Pancreas (tissue), 10 donors: ENCODE measurements at regions not wholly inside any gene's neighbourhood (a gene's known extent, or its start where the extent isn't known, plus 50 kb on each side); places are given as distances from the start of the nearest gene placed in this dataset.
A peak's percentile ranks its signal among the peaks of the same experiment; 100 is the strongest.
"Not testable (repeated sequence)": the region's sequence is repeated elsewhere in the genome, so short reads cannot be mapped to it uniquely, and the experiment has no call there.

Experiments
- ATAC-seq, 4 donors: fragments of 200-7000 bp; cut with Tn5 transposase; one replicate each; pipeline versions ENCODE4 v1.8.0 to v1.9.1; 2020; ENCODE audit warnings: mild to moderate bottlenecking in 4 of 4, moderate library complexity in 4 of 4
- DNase-seq, 6 donors: peaks; one replicate each; pipeline ENCODE4 v3.0.0-alpha.2; 2020
- FAIRE-seq: peaks from 2 replicates; lab custom pipeline; 2012; peaks lifted over from hg19 to GRCh38; lab: Jason Lieb, UNC
- H3K27ac ChIP-seq, 4 donors: fragments of 200-600 bp; sonication (generic); 1 replicate in 3 of 4; 2 replicates in 1 of 4; pipeline versions ENCODE4 v1.5.0 to v1.8.0; 2020
- H3K27me3 ChIP-seq, 4 donors: fragments of 200-600 bp; one replicate each; pipeline ENCODE4 v1.8.0; 2021
- H3K36me3 ChIP-seq, 3 donors: fragments of 200-600 bp; sonication (generic) in 1 of 3; one replicate each; pipeline versions ENCODE4 v1.5.0 to v1.8.0; 2020 to 2021
- H3K4me1 ChIP-seq, 3 donors: fragments of 200-600 bp; one replicate each; pipeline ENCODE4 v1.8.0; 2021
- H3K4me3 ChIP-seq, 4 donors: fragments of 200-600 bp; sonication (generic) in 2 of 4; one replicate each; pipeline versions ENCODE4 v1.5.0 to v1.8.0; 2020 to 2021
- H3K9me3 ChIP-seq, 4 donors: fragments of 200-600 bp; one replicate each; pipeline ENCODE4 v1.8.0; 2021
- CTCF ChIP-seq, 4 donors: fragments of 200-600 bp; sonication (generic) in 3 of 4; IDR thresholded peaks; one replicate each; pipeline versions ENCODE4 v1.5.0 to v1.8.0; 2021; ENCODE audit warnings: antibody characterized with exemption in 4 of 4
- WGBS, 2 donors: extraction: QIAGEN DNeasy Blood & Tissue Kit; methylation state at CpG; one replicate each; pipeline ENCODE4 v1.1.7; 2013; 5-methylcytosine and 5-hydroxymethylcytosine counted together
- intact Hi-C, 3 donors: fragments of 100-400 bp; cut with DNase I; formaldehyde crosslinking; loops; one replicate each; pipeline versions ENCODE4 v1.11.1 to v1.14.2; 2022
- donor health status: healthy with polysubstance abuse.
- donor health status: DM: no; HTN: no; CAD: no; lungs with moderate emphysema.
- donor health status: DM: no; HTN: no; CAD: no.
- donor health status: control.
- donor health status: control.
- donor health status: Bipolar disorder and iron deficiency.
- donor health status: DM: yes; HTN: yes; CAD: no.
- donor health status: DM: no; HTN: no; CAD: no.
- donor health status: DM: no; HTN: no; CAD: no.
- donor health status: DM: yes; HTN: yes; CAD: no.

DNA sequence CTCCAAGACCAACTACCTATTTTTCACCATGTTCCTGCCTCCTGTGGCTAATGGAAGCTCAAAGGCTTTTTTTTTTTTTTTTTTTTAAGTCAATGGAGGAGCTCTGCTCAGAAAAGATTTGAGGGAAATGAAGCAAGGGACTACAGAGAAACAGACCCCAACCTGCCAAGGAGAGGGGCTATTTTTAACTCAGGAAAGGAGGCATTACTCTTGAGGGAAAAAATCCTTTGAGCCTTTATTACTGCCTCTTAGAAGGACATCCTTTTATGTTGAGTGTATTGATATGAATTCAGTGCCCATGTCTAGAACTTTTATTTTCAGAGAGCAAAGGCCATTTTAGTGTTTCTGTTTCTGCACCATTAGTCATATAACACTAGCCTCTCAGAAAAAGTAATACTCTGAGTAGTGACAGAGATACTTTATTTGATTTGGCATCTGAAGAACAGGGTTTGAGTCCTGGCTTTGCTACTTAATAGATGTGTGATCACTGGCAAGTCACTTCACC is 68.1 kb upstream of the PCDH8 start:
- Histone ChIP-seq H3K9me3 (no peaks in the 10 kb centered on the region), H3K27me3 (no peaks in the 10 kb centered on the region), H3K27ac (no peak overlapping the region), H3K36me3 (no peaks in the 10 kb centered on the region), H3K4me3 (no peak overlapping the region), H3K4me1 (no peaks in the 10 kb centered on the region)
- DNase-seq (no peak), FAIRE-seq (no peak), ATAC-seq (no peak)
- intact Hi-C loops = no loop called here
- no peak for TF ChIP-seq CTCF (IDR thresholded peaks at IDR 0.05)

DNA sequence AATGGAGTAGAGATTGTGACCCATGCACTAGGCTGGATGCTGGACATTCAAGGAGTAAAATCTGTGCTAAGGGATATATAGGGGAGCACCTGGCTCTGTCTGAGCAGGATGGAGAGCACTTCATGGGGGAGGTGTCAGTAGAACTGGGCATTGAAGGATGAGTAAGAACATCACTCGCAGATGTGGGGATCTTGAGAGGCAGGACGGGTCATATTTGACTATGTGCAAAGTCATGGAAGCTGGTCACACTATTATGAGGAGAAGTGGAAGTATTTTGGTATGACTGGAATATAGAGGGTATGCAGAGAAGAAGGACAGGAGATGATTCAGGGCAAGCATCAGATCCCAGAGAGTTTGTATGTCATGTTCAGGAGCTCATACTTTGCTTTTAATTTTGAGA is 62.9 kb upstream of the PCDH8 start:
- 48 to 67% methylated on average over 2 of the region's 2 CpGs for WGBS, 2 donors
- DNase-seq (no peak), FAIRE-seq (no peak), ATAC-seq (no peak)
- Histone ChIP-seq H3K4me1 (no peaks in the 10 kb centered on the region), H3K4me3 (no peak overlapping the region), H3K36me3 (no peaks in the 10 kb centered on the region), H3K27me3 (no peaks in the 10 kb centered on the region), H3K9me3 (no peaks in the 10 kb centered on the region), H3K27ac (no peak overlapping the region)
- intact Hi-C loops = no loop called here
- no peak for TF ChIP-seq CTCF (IDR thresholded peaks at IDR 0.05)

DNA sequence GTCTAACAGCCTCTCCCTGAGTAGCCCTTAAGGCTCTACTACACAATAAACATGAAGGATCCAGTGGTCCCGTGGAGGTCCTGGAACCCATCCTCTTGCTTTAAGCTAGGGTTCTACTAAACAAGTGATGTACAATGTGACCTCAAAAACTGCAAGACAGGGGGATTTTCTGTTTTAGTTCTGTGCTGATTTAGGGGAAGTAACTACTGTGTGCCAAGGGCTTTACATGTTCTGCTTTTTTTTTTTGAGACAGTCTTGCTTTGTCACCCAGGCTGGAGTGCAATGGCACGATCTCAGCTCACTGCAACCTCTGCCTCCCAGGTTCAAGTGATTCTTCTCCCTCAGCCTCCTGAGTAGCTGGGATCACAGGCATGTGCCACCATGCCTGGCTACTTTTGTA is 61.9 kb upstream of the PCDH8 start:
- H3K27ac ChIP-seq, DNase-seq, H3K9me3 ChIP-seq, FAIRE-seq, intact Hi-C loops, H3K27me3 ChIP-seq, H3K36me3 ChIP-seq, H3K4me3 ChIP-seq, H3K4me1 ChIP-seq: not testable (repeated sequence)
- ATAC-seq = peak in 2 of 4 donors; percentile 46 to 57
- 55 to 75% methylated on average over 2 of the region's 2 CpGs for WGBS, 2 donors

GRCh38 chr13:52906122-52906903 is 57.9 kb upstream of the PCDH8 start:
- TF ChIP-seq CTCF (IDR thresholded peaks at IDR 0.05) = no peak
- Histone ChIP-seq H3K4me3 (no peak overlapping the region), H3K9me3 (no peaks in the 10 kb centered on the region), H3K27me3 (no peaks in the 10 kb centered on the region), H3K4me1 (no peaks in the 10 kb centered on the region), H3K27ac (no peak overlapping the region), H3K36me3 (no peaks in the 10 kb centered on the region)
- WGBS, 2 donors = 24 to 26% methylated on average over 20 of the region's 20 CpGs
- ATAC-seq (no peak), DNase-seq (no peak), FAIRE-seq (no peak)
- intact Hi-C loops = no loop called here

DNA sequence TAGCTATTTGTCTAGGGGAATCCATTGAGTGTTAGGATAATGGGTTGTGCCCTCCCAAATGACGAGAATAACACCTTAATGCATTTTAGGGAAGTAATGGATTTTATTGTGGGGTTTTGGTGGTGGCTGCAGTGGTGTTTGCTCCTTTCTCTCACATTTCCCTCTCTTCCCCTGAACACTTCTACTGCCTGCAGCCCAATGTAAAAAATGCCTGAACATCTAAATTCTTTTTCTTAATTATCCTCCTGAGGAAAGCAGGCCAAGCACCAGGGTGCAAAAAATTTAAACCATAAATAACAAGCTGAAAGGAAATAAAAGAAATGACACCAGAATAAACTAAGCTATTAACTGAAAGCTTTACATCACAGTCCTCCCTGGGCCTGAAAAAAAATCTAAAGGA is 57.3 kb upstream of the PCDH8 start:
- DNase-seq (no peak), ATAC-seq (no peak), FAIRE-seq (no peak)
- no peaks in the 10 kb centered on the region for H3K36me3 ChIP-seq
- H3K27ac ChIP-seq = no peak overlapping the region
- H3K4me1 ChIP-seq = no peaks in the 10 kb centered on the region
- intact Hi-C loops = no loop called here
- TF ChIP-seq CTCF (IDR thresholded peaks at IDR 0.05) = no peak
- no peak overlapping the region for H3K4me3 ChIP-seq
- no peaks in the 10 kb centered on the region for H3K27me3 ChIP-seq
- no peaks in the 10 kb centered on the region for H3K9me3 ChIP-seq
- 54 to 64% methylated on average over 1 of the region's 1 CpG for WGBS, 2 donors
